ENCODE measurements at regions not wholly inside any gene's neighbourhood (a gene's known extent, or its start where the extent isn't known, plus 50 kb on each side); places are given as distances from the start of the nearest gene placed in this dataset.

GRCh38 chr6:143595251-143596036 lies 82.3 kb upstream of the PHACTR2 start:
- Histone ChIP-seq H3K9ac (ENCODE audit: low read depth in 2 of 2, low read length in 2 of 2) (no peak overlapping the region), H3K27ac (no peak overlapping the region), H3K4me1 (no peaks in the 10 kb centered on the region), H3K27me3 (no peaks in the 10 kb centered on the region), H3K36me3 (no peaks in the 10 kb centered on the region), H3K4me3 (no peak overlapping the region), H3K9me3 (no peaks in the 10 kb centered on the region)
- TF ChIP-seq CTCF (IDR thresholded peaks at IDR 0.05) = no peak
- intact Hi-C loops (cut with DNase I) = no loop called here
- no peak for DNase-seq

GRCh38 chr6:143594647-143595046 lies 83.1 kb upstream of the PHACTR2 start:
- TF ChIP-seq CTCF (IDR thresholded peaks at IDR 0.05) = no peak
- intact Hi-C loops (cut with DNase I) = no loop called here
- H3K4me1 ChIP-seq = no peaks in the 10 kb centered on the region
- H3K36me3 ChIP-seq = no peaks in the 10 kb centered on the region
- H3K4me3 ChIP-seq = no peak overlapping the region
- no peak overlapping the region for H3K9ac ChIP-seq (ENCODE audit: low read depth in 2 of 2, low read length in 2 of 2)
- H3K9me3 ChIP-seq = no peaks in the 10 kb centered on the region
- DNase-seq = no peak
- H3K27ac ChIP-seq = no peak overlapping the region
- H3K27me3 ChIP-seq = no peaks in the 10 kb centered on the region

GRCh38 chr6:143592335-143592734 lies 80.8 kb upstream of the FUCA2 start:
- no peak overlapping the region for H3K27ac ChIP-seq
- no peak for TF ChIP-seq CTCF (IDR thresholded peaks at IDR 0.05)
- no peak overlapping the region for H3K4me3 ChIP-seq
- H3K9ac ChIP-seq (ENCODE audit: low read depth in 2 of 2, low read length in 2 of 2) = no peak overlapping the region
- intact Hi-C loops (cut with DNase I) = no loop called here
- H3K9me3 ChIP-seq = no peaks in the 10 kb centered on the region
- no peaks in the 10 kb centered on the region for H3K4me1 ChIP-seq
- H3K27me3 ChIP-seq = no peaks in the 10 kb centered on the region
- H3K36me3 ChIP-seq = no peaks in the 10 kb centered on the region
- DNase-seq = no peak

GRCh38 chr6:143591441-143591840 lies 79.9 kb upstream of the FUCA2 start:
- intact Hi-C loops (cut with DNase I) = no loop called here
- H3K4me1 ChIP-seq = no peaks in the 10 kb centered on the region
- no peak for TF ChIP-seq CTCF (IDR thresholded peaks at IDR 0.05)

GRCh38 chr6:143589162-143589561 lies 77.6 kb upstream of the FUCA2 start:
- DNase-seq = no peak

More at GRCh38 chr6:143591441-143591840, 79.9 kb upstream of the FUCA2 start:
- H3K27ac ChIP-seq = no peak overlapping the region
- DNase-seq = no peak
- no peaks in the 10 kb centered on the region for H3K9me3 ChIP-seq
- no peaks in the 10 kb centered on the region for H3K36me3 ChIP-seq
- no peak overlapping the region for H3K4me3 ChIP-seq
- H3K9ac ChIP-seq (ENCODE audit: low read depth in 2 of 2, low read length in 2 of 2) = no peak overlapping the region
- H3K27me3 ChIP-seq = no peaks in the 10 kb centered on the region

More at GRCh38 chr6:143589162-143589561, 77.6 kb upstream of the FUCA2 start:
- Histone ChIP-seq H3K4me3 (no peak overlapping the region), H3K36me3 (no peaks in the 10 kb centered on the region), H3K27ac (no peak overlapping the region), H3K9ac (ENCODE audit: low read depth in 2 of 2, low read length in 2 of 2) (no peak overlapping the region), H3K4me1 (no peaks in the 10 kb centered on the region), H3K27me3 (no peaks in the 10 kb centered on the region), H3K9me3 (no peaks in the 10 kb centered on the region)
- TF ChIP-seq CTCF (IDR thresholded peaks at IDR 0.05) = no peak
- intact Hi-C loops (cut with DNase I) = loop anchor here (10.0 kb wide), 2 partner anchors 176 to 256 kb away; partner anchors contain the start of gene LTV1

All from colonic mucosa (tissue), 4 donors.